ENCODE measurements at regions not wholly inside any gene's neighbourhood (a gene's known extent, or its start where the extent isn't known, plus 50 kb on each side); places are given as distances from the start of the nearest gene placed in this dataset.

DNA sequence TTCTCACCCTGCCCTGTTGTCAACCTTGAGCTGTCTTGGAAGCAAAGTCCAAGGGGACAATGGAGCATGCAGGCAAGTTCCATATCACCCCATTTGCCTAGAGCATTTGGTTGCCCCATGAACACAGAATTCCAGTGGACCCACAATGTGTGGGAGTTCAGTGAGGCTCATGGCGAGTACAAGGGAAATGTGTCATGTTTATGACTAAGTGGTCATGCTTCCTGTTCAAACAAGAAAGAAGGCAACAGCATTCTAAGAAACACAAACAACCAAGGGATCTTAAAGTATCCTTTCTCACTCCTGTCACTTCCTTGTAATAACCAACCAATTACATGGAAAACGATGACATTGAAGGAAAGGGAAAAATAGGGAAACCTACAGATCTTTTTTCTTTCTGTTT is 513.0 kb downstream of the INHBA start:
- TF ChIP-seq EGR1 (IDR thresholded peaks at IDR 0.05) = no peak
- TF ChIP-seq EP300 (IDR thresholded peaks at IDR 0.05; ENCODE audit: borderline replicate concordance) = no peak
- TF ChIP-seq, protein P1, sequence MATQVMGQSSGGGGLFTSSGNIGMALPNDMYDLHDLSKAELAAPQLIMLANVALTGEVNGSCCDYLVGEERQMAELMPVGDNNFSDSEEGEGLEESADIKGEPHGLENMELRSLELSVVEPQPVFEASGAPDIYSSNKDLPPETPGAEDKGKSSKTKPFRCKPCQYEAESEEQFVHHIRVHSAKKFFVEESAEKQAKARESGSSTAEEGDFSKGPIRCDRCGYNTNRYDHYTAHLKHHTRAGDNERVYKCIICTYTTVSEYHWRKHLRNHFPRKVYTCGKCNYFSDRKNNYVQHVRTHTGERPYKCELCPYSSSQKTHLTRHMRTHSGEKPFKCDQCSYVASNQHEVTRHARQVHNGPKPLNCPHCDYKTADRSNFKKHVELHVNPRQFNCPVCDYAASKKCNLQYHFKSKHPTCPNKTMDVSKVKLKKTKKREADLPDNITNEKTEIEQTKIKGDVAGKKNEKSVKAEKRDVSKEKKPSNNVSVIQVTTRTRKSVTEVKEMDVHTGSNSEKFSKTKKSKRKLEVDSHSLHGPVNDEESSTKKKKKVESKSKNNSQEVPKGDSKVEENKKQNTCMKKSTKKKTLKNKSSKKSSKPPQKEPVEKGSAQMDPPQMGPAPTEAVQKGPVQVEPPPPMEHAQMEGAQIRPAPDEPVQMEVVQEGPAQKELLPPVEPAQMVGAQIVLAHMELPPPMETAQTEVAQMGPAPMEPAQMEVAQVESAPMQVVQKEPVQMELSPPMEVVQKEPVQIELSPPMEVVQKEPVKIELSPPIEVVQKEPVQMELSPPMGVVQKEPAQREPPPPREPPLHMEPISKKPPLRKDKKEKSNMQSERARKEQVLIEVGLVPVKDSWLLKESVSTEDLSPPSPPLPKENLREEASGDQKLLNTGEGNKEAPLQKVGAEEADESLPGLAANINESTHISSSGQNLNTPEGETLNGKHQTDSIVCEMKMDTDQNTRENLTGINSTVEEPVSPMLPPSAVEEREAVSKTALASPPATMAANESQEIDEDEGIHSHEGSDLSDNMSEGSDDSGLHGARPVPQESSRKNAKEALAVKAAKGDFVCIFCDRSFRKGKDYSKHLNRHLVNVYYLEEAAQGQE (IDR thresholded peaks at IDR 0.05; ENCODE audit: low read depth) = no peak
- TF ChIP-seq TEAD4 (IDR thresholded peaks at IDR 0.05) = no peak
- TF ChIP-seq, protein P2, sequence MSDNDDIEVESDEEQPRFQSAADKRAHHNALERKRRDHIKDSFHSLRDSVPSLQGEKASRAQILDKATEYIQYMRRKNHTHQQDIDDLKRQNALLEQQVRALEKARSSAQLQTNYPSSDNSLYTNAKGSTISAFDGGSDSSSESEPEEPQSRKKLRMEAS (IDR thresholded peaks at IDR 0.05) = no peak
- TF ChIP-seq FOXM1 (IDR thresholded peaks at IDR 0.05; ENCODE audit: borderline replicate concordance, low read depth) = no peak
- TF ChIP-seq ZBTB7A (IDR thresholded peaks at IDR 0.05; ENCODE audit: low read depth) = no peak
- no peak for TF ChIP-seq YY1 (IDR thresholded peaks at IDR 0.05; ENCODE audit: low read depth)
- TF ChIP-seq CEBPB (IDR thresholded peaks at IDR 0.05) = no peak
- TF ChIP-seq NFIC (IDR thresholded peaks at IDR 0.05) = no peak
- TF ChIP-seq TAF1 (IDR thresholded peaks at IDR 0.05; ENCODE audit: low read depth) = no peak
- TF ChIP-seq RAD21 (IDR thresholded peaks at IDR 0.05; ENCODE audit: low read depth) = no peak

Measured in Ishikawa (cell line).